HG03095 (cell line): ENCODE measurements at regions not wholly inside any gene's neighbourhood (a gene's known extent, or its start where the extent isn't known, plus 50 kb on each side); places are given as distances from the start of the nearest gene placed in this dataset.

Experiments
- ATAC-seq: cut with Tn5 transposase; IDR thresholded peaks from one replicate; pipeline ENCODE4 v1.9.1; 2021; ENCODE audit warnings: moderate library complexity; ENCODE audit not compliant: unreplicated experiment

- no peak for ATAC-seq
These were observed 479.7 kb upstream of the PCDH15 start for GRCh38 chr10:55280696-55281095.

DNA sequence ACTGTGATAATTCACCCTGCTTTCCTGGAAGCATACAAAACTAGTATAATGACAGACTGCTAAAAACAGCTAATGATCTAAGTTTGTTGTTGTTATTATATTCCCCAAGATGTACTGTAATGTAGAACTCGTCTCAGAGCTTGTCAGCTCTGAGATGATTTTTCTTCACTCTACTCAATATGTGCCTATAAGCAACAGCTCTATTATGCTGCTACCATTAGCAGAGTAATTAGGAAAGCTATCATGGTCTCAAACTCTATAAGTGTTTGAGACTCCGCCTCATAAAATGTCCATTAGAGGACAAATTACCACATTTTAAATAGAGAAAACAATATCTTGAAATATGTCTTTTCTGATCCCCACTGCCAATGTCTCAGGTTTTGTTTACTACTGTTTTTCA, 476.5 kb upstream of the PCDH15 start:
- no peak for ATAC-seq

GRCh38 chr10:55274367-55274766, 473.3 kb upstream of the PCDH15 start:
- ATAC-seq: no peak

DNA sequence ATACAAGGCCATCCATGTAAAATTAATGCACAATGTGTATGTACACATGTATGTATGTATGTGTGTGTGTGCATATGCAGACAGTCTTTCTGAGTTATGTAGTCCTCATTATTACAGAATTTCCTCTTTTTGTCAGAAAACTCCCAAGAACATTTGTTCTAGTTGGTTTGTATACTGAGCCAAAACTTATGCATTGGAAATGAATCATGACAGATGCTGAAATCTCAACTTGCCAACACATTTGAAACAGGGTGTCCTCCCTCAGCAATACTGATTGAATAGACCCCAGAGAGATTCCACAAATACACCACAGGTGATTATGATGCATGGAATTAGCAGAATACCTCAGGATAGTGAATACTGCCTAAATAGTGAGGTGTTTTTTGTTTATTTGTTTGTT, 472.9 kb upstream of the PCDH15 start:
- ATAC-seq: no peak

DNA sequence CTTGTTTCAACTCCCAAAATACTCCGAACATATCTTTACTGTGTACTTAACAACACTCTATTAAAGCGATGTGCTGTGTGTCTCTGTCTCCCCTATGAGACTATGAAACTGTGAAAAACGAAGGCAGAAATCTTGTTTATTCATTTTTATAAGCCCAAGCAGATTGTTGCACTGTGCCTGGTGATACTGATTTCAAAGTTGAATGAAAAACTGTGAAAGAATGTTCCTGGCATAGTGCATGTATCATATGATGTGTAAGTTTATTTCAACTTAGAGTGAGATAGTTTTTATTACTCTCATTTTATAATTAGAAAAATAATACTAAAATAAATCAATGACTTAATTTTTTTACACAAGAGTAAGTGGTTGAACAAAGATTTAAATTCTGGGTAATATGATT, 471.9 kb upstream of the PCDH15 start:
- ATAC-seq: no peak

DNA sequence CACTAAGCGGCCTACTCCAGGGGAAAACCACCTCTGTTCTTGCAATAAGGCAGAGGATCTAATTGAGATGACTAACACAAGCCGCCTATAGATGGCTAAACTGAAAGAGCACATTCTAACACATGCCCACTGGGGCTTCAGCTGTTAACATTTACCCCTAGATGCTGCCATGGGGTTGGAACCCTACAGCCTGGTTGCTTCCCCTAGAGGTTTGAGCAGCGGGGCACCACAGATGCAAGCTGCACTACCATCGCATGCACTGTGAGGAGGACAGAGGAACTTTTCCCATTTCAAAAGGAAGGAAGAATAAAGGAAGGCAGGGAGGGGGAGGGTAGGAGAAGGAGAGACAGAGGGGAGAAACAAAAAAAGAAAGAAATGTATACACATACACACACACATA, 465.8 kb upstream of the PCDH15 start:
- no peak for ATAC-seq

DNA sequence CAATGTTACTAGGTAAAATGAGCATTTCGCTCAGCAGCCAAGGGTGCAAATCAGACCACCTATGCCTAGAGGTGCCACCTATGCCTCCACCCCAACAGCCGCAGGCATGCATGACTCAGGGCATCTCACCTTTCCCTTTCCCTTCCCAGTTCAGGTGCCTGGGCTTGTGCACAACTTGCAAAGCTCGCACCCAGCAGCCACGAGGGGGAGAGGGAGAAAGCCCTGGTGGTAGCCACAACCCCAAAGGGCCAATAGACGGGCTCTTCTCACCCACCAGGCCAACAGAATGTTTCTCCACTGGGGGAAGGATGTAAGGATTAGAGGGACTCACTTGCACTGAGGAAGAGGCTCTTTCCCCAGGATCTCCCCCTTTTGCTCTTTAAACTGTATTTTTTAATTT, 462.3 kb upstream of the PCDH15 start:
- ATAC-seq: no peak

DNA sequence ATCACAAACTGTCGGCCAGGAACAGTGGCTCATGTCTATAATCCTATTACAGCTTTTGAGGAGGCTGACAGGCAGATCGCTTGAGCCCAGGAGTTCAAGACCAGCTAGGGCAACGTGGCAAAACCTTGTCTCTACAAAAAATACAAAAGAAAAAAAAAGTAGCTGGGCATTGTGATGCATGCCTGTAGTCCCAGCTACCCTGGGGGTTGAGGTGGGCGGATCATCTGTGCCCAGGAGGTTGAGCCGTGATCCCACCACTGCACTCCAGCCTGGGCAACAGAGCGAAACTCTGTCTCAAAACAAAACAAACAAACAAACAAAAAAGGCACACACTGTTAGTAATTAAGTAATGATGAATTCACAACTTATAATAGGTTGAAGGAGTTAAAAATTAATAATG, 441.5 kb upstream of the PCDH15 start:
- ATAC-seq: no peak

GRCh38 chr10:55237462-55237861, 436.4 kb upstream of the PCDH15 start:
- ATAC-seq: no peak

DNA sequence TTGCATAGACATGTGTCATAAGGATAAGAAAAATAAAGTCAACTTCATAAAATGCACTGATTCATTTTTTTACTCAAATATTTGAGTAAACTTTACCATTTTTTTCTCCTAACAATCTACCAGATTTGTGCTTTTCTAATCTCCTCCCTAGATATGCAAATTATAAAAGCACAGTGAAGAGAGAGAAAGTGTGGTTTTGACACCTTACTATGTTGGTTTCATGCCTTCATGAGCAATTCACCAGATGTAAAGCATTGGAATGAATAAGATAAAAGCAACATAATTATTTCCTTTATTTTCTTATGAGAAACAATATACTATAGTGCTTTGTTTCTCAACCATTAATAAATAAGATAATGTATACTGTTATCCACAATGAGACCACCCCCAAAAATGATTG, 432.5 kb upstream of the PCDH15 start:
- peak; percentile 90 for ATAC-seq

DNA sequence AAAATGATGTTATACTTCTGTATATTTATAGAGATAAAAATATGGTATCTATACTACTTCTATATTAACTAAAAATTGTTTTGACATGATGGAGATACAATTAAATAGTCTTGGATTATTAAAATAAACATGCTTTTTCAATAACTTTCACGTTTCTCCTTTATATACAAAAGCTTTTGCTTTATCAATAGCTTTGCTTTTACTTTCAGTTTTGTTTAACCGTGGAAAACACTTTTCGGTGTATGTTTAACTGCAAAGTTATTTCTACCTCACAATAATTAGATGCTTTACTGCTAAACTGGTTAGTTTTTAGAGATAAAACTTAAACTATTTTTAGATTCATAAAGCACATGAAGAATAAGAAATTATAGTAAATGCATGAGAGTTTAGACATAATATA, 432.1 kb upstream of the PCDH15 start:
- ATAC-seq: peak; percentile 41

DNA sequence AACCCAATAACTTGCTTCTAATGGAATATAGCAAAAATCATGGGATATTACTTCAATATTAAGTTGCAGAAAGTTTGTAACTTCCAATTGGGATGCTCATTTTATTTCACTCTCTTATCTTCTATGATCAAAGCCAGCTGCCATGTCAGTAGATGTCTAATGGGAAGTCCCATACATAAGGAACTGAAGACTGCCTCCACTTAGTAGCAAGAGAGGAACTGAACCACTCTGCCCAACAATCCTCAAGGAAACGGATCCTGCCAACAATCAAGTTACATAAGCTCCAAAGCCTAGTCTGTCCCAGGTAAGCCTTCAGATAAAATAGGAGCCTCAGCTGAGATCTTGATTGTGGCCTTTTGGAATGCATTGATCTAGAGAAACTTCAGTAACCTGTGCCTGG, 431.5 kb upstream of the PCDH15 start:
- ATAC-seq: no peak

DNA sequence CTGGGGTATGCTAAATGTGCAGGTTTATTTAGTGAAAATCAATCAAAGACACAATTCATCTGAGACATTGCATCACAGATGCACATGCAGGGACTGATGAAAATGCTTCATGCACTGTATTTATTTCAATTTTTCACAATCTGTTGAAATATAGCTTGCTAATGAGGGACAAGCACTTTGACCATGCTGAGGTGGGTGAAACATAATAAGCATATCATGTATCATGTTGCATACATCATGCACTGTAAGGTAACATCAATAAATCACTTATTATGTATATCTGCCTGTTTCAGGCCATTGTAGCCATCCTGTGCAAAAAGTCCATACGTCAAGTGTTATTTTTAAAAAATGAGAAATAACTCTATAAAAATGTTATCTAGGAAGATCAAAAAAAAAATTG, 426.9 kb upstream of the PCDH15 start:
- no peak for ATAC-seq

DNA sequence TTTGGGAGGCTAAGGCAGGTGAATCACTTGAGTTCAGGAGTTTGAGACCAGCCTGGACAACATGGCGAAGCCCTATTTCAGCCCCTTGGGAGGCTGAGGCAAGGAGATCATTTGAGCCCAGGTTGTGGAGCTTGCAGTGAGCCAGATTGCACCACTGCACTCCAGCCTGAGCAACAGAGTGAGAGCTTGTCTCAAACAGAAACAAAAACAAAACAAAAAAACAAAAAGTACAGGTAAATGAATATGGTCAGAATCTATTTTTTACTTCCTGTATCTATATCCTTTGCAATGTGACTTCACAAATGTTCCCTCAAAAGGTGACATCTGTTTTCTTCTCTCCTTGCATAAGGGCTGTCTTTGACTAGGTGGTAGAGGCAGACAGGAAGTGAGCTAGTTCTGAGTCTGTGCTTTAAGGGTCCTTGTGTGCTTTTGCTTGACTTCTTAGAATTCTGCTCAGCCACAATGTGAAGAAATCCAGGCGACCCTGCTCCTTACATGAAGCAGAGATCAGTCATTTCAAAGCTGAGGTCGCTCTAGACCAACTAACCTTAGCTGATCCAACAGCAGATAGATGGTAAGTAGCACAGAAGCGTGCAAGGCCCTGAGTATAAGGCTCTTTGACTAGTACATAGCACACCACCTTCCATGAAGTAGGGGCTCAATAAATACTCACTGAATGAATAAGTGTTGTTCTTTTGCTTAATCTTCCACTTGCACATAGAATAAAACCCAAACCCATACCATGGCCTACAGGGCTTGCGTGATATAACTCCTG, 423.2 kb upstream of the PCDH15 start:
- ATAC-seq: no peak

DNA sequence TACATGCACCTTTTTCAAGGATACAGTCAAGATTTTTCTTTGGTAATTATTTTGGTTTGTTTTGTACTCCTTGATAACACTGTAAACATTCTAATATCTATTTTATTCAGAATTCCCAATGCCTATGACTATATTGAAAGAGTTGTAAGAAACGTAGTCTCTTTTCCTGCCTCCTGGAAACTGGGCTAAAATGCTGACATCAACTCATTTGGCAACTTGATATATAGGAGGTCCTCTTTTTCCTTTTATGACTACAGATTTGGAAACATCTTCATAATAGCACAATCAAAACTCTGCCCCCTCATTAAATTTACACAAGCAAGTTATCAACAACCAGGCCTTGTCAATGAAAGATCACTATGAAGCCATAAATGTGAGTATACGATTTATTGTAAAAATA, 422.3 kb upstream of the PCDH15 start:
- ATAC-seq: no peak

DNA sequence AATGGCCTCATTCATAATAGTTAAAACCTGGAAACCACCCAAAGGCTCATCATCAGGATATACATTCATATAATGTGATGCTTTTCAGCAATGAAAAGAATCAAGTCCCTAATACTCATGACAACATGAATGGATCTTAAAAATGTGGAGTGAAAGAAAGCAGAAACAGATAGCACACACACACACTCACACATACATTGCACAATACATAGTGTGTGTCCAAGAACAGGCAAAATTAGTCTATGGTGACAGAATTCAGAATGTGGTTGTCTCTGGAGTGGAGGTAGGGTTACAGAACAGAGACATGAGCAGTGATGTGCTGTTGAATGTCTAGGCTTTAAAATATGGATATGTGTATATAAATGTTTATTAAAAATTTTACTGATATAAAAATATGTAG, 419.9 kb upstream of the PCDH15 start:
- no peak for ATAC-seq

GRCh38 chr10:55215699-55216098, 414.7 kb upstream of the PCDH15 start:
- ATAC-seq: no peak

- ATAC-seq: no peak
These were observed 413.6 kb upstream of the PCDH15 start for GRCh38 chr10:55214608-55215007.

GRCh38 chr10:55212051-55212450, 411.0 kb upstream of the PCDH15 start:
- no peak for ATAC-seq

DNA sequence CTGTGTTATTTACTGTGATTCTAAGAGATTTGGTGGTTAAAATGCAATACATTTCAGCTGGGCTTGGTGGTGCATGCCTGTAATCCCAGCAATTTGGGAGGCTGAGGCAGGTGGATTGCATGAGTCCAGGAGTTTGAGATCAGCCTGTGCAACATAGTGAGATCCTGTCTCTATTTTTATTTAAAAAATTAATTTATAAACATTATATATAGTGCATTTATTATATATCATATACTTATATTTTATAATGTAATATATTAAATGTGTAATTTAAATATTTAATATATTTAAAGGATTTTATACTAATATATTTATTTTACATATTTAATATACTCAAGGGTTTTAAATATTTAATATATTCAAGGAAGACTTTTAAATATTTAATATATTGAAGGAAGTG, 402.8 kb upstream of the PCDH15 start:
- ATAC-seq: no peak

DNA sequence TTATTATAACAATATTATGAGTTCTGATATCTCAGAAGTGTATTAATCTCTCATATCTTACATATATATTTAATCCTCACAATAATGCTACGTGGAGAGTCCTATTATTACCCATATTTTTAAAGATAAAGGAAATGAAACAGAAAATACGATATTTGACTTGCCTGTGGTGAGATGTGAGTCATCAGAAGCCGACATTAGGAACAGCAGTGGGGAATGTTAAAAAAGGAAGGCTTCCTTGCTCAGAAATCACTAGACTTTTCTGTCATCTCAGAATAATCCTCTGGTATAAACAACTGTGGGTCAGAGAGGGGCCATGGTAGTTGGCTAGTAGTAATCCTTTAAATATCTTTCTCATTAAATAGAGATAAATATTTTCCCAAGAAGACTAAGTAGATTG, 402.3 kb upstream of the PCDH15 start:
- peak; percentile 71 for ATAC-seq

- ATAC-seq: no peak
These were observed 399.0 kb upstream of the PCDH15 start for GRCh38 chr10:55200020-55200419.

DNA sequence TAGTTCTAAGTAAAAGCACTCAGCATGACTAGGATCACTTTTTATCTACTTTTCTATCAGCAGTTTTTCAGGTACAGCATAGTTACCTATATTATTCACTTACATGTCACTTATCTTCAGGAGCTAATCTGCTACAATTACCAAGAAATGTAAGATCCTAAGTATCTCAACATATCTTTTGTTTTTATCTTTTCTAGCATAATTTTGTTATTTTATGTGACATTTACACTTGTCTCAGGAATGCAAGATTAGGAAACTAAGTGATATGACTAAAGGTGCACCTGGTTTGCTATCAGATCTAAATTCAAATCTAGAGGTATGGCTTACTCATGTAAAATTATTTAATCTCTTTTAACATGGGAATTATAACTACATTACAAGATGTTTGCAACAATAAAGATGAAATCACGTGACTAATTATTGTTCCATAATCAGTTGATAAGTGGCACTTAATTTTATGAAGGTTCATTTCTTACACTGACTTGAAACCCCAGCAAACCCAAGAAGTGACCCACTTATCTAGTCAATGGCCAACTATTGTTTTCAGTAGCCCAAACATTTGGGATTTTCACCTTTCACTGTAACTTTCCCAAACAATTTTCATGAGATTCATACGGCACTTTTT, 390.3 kb upstream of the PCDH15 start:
- no peak for ATAC-seq
